T-helper 1 cell (primary cell): ENCODE measurements at regions not wholly inside any gene's neighbourhood (a gene's known extent, or its start where the extent isn't known, plus 50 kb on each side); places are given as distances from the start of the nearest gene placed in this dataset.

ENCODE experiments used
- DNase-seq, 5 donors: peaks; one replicate each; pipeline ENCODE4 v3.0.0-alpha.2; 2012 to 2020

DNA sequence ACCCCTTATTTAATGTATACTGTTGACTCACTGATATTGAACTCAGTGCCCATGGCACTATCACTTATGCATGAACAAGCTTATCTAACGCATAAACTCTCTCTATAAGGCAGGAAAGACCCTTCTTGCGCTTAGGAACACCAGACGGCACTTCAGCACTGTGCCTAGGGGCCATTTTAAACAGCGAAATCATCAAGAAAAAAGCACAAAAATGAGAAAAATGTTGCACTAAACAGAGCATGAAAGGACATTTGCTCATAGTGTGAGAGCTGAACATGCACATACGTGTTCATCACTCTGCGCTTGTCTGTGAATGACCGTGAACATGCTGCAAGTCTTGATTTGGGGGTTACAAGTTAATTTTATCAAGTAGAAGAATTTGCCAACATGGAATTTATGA lies 109.6 kb downstream of the WDR11 start:
- no peak for DNase-seq

DNA sequence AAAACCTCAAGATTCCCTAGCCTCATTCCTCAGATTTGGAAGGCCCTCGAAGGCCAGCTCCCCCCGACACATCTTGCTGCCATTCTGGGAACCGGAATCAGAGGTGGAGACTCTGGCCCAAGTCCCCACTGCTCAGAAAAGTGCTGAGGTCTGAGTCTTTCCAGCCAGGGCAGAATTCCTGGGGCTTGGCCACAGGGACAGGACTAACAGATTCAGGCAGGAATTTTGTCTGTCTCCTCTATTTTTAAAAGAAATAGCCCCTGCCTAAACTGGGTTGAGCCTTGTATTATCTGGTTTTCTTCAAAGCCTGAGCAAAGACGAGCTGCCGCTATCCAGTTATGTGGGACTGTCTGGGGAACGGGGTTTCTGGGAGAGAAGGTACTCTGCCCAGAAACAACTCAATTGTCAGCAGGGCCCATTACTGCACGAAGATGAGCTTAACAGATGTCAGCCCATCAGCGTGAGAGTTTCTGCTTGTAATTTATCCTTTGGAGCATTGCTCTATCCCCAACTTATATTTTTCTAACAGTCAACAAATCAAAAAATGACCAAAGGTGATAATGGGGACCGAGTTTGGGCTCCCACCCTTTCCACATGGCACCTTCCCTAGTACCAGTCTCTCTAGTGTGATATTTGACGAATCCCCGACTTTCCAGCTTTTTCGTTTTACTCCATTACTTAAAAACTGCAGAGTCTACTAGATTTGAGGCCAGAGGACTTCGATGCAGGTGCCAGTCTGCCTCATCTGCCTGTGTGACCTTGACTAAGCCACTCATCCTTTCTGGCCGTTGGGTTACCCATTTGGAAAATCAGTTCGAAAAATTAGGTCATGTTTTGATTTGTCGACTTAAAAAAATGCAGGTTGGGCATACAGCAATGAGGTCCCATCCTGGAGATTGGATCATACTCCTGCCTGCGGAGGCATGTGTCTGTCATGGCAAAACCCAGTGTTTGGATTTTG lies 110.9 kb downstream of the WDR11 start:
- no peak for DNase-seq

DNA sequence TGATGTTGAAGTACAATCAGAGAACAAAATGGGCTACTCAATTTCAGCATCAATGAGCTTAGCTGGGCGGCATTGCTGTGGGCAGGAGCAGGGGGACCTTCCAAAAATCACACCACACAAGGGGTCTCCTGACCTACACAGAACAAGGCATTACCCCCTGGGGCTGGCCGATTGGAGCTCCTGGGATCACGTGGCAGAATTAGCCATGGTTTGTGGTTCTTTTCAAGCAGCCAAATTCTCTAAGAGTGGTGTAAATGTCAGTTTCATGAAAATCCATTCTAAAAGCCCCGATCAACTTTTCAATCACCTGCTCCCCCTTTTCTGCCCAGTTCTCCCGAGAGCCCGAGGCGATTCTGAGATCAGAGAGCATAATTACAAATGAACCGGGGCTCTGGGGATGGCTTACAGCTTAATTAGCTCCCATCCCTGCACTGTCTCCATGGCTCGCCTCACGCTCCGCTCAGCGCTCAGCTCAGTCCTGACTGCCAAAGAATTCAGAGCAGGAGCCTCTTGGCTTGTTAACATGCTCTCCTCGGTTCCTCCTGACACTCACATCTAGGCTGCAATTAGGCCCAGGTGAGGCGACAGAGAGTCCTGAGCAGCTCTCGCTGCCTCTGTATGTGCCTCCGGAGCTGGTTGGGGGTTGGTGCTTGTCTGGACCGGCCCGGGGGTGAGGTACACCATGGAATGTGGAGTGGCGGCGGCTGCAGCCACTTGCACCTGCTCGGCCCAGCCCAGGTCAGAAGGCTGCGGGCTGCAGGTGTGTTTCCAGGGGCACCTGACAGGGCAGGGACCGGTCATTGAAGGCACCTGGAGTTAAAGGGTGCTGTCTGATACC lies 111.8 kb downstream of the WDR11 start:
- no peak for DNase-seq

DNA sequence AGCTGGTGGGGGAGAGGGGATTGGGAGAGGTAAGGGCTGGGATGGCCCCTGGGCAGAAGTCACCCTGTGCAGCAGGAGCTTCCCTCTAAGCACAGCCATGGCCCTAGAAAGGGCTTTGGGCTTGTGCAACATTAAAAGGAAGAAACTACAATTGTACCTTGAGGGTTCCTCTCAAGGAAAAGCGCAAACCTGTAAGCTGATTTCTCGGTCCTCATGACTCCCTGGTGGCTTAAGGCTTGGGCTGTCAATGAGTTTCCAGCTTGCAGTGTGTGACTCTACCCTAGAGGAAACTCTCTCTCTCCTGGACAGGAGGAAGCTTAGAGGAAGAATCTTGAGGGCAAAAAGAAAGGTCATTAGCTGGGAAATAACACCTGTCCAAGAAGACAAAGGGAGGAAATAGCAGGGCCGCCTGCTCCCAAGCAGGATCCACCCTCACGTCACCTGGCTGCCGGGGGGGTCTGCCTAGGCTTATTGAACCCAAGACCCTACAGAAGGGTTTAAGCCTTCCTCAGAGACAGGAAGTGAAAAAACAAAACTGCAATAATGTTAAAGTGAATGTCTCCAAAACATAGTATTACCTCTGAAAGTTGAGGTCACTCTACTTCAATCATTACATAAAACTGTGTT lies 112.5 kb downstream of the WDR11 start:
- no peak for DNase-seq

DNA sequence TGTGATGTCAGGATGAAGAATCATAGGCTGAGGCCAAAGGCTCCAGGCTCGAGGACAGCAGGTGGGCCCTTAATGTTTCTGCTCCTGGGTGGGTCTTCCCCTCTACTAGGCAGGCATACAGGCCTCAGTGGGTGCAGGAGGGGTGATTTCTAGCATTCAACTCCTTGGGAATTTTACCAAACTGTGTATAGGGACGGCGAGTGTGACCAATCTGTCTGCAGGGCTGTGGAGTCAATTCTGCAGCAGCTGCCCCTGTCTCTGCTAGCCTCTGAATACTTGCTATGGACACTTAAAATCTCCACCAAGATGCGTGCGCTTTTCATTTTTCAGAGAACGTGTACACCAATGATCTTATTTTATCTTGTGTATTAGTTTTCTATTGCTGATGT lies 115.5 kb downstream of the WDR11 start:
- DNase-seq: no peak

DNA sequence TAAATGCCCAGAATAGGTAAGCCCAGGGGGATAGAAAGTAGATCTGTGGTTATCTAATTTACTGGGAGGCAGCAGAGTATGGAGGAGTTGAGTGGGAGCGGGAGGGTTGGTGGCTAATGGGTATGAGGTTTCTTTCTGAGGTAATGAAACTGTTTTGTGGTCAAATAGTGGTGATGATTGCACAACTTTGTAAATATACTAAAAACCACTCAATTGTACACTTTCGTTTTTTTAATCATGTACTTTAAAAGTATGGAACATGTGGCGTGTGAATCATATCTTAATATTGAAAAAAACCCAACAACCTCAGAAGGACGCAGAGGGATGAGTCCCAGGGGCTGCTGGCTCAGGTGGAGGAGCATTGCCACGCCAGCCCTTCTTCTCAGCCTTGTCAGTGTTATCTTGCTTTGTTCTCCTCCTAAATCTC lies 118.1 kb downstream of the WDR11 start:
- DNase-seq: peak in 1 of 5 donors; percentile 3

DNA sequence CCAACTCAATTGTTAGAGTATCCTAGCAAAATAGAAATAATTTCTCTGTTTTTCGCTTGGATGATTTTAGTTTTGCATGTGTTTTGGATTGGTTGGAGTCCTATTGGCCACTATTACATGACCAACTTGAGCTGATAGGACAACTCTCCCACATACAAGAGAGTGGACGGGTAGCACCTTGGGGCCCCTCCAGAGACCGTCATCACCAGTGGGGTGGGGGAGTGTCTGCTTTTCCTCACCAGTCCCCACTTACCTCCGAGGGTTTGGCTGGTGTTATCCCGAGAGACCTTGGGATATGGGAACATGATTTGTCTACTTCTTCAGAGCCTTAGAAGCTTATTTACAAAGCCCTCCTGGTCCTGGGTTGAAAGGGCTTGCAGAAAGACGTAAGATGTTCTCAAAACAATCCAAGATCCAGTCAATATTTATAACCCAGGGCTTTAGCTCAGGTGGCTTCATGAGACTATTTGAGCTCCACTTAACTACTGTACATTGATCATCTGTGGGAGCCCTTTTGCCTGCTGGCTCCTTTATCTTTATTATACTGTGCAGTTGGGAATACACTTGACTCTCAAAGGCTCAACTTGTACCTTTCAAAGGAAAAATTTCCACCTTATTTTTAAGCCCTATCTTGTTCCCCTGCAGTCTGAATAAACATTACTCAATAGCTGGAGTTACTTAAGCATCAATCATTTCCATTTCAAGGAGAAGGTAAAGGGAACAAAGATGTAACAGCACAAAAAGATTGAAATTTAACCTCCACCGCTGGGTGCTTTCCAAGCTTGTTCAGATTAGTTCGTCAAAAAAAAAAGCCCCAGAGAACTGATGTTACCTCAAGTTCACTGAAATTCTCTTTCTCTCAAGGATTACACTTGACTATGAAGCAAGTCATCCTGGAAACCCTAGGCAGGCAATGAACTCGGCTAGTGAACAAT lies 119.7 kb downstream of the WDR11 start:
- no peak for DNase-seq

DNA sequence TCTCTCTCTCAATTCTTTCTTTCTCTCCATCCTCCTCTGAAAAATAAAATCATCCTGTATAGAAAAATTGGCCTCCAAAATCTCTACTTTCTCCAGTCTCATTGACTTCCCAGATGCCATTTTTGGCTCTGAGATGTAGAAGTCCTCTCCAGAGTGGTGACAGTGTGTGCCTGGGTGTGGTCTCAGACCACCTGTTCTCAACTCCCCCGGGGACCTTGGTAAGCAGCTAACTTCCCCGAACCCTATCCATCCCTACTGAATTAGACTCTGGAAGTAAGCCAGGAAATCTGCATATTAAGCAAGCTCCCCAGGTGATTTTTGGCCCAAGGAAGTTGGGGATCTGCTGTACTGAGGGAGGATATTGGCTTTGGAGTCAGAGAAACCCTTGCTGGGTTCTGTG lies 120.5 kb downstream of the WDR11 start:
- DNase-seq: no peak

DNA sequence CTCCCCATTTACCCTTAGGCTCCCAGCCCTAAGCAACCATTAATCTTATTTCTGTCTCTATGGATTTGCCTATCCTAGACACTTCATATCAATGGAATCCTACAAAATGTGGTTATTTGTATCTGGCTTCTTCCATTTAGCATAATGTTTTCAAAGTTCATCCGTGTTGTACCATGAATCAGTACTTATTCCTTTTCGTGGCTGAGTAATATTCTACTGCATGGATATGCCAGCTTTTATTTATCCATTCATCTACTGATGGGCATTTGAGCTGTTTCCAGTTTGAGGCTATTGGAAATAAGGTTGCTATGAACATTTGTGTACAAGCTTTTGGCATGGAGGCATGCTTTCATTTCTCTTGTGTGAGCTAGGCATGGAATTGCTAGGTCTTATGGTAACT lies 121.1 kb downstream of the WDR11 start:
- no peak for DNase-seq

DNA sequence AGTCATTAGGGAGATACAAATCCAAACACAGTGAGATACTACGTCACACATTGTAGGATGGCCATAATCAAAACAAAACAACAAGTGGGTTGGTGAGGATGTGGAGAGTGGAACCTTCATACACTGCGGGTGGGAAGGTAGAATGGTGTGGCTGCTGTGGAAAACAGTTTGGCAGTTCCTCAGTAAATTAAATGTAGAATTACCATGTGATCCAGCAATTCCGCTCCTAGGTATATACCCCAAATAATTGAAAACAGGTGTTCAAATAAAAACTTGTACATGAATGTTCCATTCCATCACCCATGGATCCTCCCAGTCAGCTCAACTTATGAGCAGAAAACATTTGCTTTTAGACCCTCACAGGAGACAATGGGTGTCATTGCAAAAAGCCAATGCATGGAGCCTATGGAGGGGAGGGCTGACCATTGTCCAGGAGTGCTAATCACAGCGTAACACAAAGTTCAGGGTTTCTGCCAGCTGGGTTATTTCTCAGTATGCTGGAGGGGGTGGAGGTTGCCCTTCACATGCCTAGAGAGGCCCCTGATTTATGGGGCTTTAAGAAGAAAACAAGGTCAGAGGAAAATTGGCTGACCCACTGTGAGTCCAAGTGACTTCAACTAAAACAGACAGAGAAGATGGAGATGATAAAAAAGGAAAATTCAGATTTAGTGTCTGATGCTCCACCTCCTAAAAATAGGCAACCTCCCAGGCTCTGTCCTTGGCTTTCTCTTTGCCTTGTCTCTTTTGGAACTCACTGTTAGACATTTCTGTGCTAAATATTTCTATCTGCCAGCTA lies 124.1 kb downstream of the WDR11 start:
- no peak for DNase-seq

DNA sequence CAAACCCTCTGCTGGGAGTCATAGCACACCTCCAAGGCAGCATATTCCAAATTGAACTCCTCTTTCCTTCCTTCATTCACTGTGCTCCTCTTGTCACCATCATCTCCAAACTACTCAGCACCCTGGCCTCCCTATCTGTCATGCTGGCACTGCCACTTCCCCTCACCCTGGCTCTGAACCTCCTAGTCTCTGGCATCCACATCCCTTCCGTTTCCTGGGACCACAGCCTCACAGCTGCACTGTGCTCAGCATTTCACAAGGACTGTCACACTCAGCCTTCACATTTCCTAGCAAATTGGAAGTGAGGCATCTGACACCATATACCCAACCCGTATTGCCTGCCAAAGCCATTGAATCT lies 124.7 kb downstream of the WDR11 start:
- DNase-seq: no peak

DNA sequence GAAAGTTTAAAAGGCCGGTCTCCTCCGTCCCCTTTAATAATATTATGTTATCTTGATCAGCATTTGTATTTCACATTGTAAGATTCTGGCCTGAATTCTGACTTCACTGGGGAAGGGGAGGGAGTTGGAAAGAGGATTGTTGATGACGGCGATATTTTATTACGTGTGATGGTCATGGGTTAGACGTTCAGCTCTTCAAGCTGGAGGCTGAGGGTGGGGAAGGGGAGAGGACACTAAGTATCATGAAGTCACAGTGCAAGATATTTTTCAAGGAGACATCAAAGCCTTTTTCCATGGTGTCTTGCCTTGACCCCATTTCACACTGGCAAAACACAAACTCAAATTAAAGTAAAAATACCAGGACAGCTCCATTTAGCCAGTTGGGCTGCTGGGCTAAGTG lies 126.7 kb downstream of the WDR11 start:
- no peak for DNase-seq

DNA sequence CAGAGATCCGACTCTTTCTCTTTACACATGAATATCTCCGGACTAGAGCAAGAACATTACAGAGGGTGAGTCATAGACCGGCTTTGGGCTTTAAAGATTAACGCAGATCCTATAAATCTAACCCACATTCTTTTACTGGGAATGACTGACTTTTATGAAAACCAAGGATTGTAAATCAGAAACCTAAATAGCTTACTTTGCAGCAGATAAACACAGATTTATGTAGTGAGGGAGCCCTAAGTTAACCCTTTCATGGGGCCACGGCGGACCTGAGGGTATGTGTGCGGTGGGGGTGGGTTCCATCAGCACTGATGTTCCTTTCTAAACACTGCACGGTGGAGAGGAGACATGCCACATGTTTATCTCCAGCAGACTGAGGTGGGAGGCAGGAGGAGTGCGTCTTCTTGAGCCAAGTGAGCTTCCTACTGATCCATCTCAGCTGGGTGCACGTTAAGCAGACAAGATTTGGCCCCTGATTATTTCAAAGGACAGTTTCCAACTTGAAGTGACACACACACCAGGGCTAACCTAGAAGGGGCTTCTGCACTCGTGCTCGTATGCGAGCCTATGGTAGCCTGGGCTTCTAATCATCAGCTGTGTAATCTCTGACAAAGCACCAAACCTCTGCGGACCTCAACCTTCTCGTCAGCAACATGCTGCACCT lies 127.6 kb downstream of the WDR11 start:
- DNase-seq: no peak

DNA sequence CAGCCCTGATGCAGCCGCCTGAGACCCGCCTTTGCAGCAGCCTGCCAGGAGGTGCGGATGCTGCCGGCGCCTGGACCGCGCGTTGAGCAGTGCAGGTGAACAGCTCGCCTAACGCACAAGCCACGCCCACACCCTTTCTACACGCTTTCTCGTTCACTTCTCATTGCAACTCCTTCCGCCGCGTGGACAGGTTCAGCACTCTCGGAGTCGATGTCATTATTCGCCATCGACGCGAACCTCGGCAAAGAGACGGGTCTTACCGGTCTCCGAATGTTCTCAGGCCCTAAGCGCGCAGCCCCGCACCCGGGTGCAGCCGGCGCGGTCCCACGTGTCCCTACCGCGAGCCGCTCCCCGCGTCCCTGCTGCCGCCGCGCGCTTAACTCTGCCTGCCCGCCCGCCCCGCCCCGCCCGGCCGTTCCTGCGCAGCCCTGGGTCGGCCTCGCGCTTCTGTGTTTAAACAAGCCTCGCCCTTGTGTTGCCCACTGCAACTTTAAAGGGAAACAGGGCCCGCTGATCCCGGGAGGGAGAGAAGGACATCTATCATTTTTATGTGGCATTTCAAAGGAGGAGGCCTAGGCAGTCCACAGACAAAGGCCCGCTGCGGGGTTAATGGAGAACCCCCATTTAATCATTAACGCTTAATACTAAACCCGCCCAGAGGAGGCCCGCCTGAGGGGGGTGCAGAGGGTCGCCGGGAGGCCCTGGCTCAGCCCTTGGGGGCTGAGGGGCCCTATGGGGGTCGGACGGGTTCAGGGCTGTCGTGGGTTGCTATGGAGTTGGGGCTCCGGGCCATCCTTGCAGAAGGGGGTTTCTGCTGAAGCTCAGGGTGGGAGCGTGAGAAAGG lies 128.5 kb downstream of the WDR11 start:
- DNase-seq: peak in 2 of 5 donors; percentile 3 to 7

DNA sequence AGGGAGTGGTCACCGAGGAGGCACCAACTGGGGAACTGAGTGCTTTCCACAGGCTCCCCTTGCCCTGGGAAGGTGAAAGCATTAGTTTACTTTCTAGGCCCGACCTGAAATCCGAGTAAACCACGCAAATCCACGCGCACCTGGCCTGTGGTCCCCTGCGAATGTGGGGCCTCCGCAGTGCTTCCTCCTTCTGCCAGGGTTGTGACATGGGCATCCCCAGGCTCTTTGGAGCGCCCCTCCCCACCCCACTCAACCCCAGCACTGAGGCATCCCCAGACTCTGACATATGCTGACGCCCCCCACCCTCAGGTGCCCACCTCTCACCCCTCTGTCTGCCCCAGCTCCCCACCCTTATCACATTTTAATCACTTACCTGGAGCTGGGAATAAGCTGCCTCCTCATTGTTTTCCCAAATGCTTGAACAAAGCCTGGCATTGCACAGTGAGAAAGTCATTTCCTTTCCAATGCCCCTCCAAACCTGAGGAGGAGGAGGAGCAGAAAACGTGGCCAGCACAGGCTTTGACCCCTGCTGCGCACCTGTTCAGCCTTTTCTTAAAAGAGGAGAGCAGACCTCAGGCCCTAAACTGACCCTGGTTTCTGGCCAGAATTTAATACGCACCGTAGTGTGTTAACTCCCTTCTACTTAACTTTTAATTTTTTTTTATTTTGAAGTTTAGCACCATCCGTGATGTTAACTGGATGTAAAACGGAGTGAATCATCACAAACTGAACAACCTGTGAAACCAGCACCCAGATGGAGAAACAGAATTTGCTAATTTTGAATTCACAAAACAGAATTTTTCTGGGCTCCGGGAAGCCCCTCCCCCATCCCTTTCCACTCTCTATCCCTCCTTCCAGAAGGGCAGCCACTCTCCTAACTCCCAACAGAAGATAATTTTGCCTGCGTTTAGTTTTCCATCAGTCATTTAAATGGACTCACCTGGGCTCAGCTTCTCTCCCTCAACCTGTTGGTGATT lies 129.4 kb downstream of the WDR11 start:
- no peak for DNase-seq

DNA sequence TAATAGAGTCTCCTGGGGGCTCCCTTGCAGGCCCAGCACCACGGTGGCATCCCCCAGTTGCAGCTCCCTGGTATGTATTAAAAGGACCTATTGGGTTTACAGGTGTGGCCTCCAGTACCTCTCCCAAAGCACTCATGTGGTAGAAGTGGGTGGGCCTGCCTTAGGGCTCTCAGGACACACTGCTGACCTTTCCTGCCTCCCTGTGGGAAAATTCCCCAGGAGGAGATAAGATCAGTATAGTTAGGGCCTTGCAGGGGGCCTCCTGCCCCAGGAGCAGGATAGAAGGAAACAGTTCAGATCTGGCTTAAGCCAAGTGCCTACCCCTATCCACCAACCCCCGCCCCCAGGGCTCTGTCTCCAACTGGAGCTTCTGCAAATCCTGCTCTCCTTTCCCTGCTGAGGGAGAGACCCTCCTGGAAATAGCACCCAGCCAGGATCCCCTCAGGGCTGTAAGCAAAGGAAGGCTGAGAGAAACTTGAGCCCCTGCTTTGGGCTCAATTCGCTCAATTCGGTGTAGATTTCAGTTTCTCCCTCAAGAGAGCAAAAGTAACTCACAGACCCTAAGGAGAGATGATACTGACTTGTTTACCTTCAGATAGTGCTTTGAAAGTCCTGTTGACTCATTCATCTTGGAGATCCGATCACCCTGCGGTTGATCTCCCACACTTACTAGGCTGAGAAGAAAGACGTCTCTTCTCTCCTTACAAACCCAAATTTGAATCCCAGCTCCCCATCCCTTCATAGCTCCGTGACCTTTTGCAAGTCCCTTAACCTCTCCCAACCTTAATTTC lies 130.6 kb downstream of the WDR11 start:
- no peak for DNase-seq

DNA sequence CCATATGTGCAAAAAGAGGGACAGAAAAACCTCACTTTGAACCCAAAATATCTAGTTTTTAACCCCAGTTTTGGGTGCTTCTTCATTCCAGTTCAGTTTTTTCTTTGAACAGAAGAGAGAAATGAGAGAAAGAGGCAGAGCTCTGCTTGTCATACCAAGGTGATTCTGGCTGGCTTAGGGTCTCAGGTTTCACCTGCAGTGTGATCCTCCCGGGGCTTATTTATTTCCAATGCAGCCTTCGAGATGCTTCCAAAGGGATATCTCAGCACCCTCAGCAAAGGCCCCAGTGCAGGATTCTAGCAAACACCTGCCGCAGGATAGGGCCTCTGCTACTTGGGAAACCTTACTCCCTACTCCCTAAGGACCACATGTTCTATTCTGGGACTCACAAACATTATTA lies 131.3 kb downstream of the WDR11 start:
- DNase-seq: no peak

DNA sequence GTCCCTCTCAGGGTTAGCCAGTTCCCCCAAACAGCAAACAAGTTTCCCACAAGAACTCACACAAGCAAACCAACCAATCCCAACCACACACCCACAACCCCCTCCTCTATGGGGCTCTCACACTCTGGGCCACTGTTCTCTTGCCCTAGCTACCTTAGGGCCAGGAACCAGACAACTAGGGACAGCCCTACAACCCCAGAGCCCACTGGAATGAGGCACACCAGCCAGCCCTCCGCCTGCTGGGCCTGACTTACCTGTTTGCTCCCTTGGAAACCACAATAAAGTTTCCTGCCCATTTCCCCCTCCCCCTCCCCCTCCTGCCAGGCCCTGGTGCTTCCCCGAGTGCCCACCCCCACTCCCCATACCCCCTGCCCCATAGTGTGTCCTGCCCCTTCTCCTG lies 132.6 kb downstream of the WDR11 start:
- DNase-seq: no peak
